Globus pallidus (tissue), 1 donor: ENCODE measurements at regions not wholly inside any gene's neighbourhood (a gene's known extent, or its start where the extent isn't known, plus 50 kb on each side); places are given as distances from the start of the nearest gene placed in this dataset.
"Not testable (repeated sequence)": the region's sequence is repeated elsewhere in the genome, so short reads cannot be mapped to it uniquely, and the experiment has no call there.

ENCODE experiments used
- DNase-seq: peaks from one replicate; pipeline ENCODE4 v3.0.0-alpha.2; 2015; ENCODE audit warnings: low spot score

- not testable (repeated sequence) for DNase-seq
These were observed 117.7 kb upstream of the SULF2 start for GRCh38 chr20:47903009-47903408.

GRCh38 chr20:47899313-47899712 lies 114.0 kb upstream of the SULF2 start:
- not testable (repeated sequence) for DNase-seq

GRCh38 chr20:47897461-47897860 lies 112.2 kb upstream of the SULF2 start:
- no peak for DNase-seq

- not testable (repeated sequence) for DNase-seq
These were observed 107.4 kb upstream of the SULF2 start for GRCh38 chr20:47892681-47893080.

- DNase-seq: not testable (repeated sequence)
These were observed 105.4 kb upstream of the SULF2 start for GRCh38 chr20:47890708-47891107.

GRCh38 chr20:47889751-47890150 lies 104.5 kb upstream of the SULF2 start:
- DNase-seq: not testable (repeated sequence)

- DNase-seq: no peak
These were observed 103.1 kb upstream of the SULF2 start for GRCh38 chr20:47888351-47888750.

- no peak for DNase-seq
These were observed 102.3 kb upstream of the SULF2 start for GRCh38 chr20:47887477-47888080.

- DNase-seq: no peak
These were observed 101.8 kb upstream of the SULF2 start for GRCh38 chr20:47887064-47887463.

- DNase-seq: no peak
These were observed 101.3 kb upstream of the SULF2 start for GRCh38 chr20:47886454-47887041.

GRCh38 chr20:47885909-47886453 lies 100.7 kb upstream of the SULF2 start:
- no peak for DNase-seq

- DNase-seq: not testable (repeated sequence)
These were observed 98.7 kb upstream of the SULF2 start for GRCh38 chr20:47883940-47884339.

GRCh38 chr20:47883186-47883585 lies 97.9 kb upstream of the SULF2 start:
- DNase-seq: no peak

- no peak for DNase-seq
These were observed 94.5 kb upstream of the SULF2 start for GRCh38 chr20:47879771-47880170.

GRCh38 chr20:47878601-47879027 lies 93.3 kb upstream of the SULF2 start:
- DNase-seq: no peak

- no peak for DNase-seq
These were observed 91.2 kb upstream of the SULF2 start for GRCh38 chr20:47876311-47877088.

- DNase-seq: no peak
These were observed 90.2 kb upstream of the SULF2 start for GRCh38 chr20:47875297-47876025.

GRCh38 chr20:47872341-47872740 lies 87.1 kb upstream of the SULF2 start:
- no peak for DNase-seq

- DNase-seq: no peak
These were observed 85.2 kb upstream of the SULF2 start for GRCh38 chr20:47870475-47870874.

GRCh38 chr20:47868744-47869143 lies 83.5 kb upstream of the SULF2 start:
- no peak for DNase-seq

GRCh38 chr20:47868236-47868635 lies 83.0 kb upstream of the SULF2 start:
- DNase-seq: no peak

- no peak for DNase-seq
These were observed 82.5 kb upstream of the SULF2 start for GRCh38 chr20:47867831-47868230.
